Islet precursor cell (in vitro differentiated cells): ENCODE measurements at regions not wholly inside any gene's neighbourhood (a gene's known extent, or its start where the extent isn't known, plus 50 kb on each side); places are given as distances from the start of the nearest gene placed in this dataset.
"Not testable (repeated sequence)": the region's sequence is repeated elsewhere in the genome, so short reads cannot be mapped to it uniquely, and the experiment has no call there.

ENCODE experiments used
- DNase-seq: peaks from one replicate; pipeline ENCODE4 v3.0.0-alpha.2; 2018

GRCh38 chr1:222470252-222470805 lies 77.6 kb downstream of the HHIPL2 start:
- not testable (repeated sequence) for DNase-seq

GRCh38 chr1:222466150-222466865 lies 81.6 kb downstream of the HHIPL2 start:
- no peak for DNase-seq

GRCh38 chr1:222465211-222466041 lies 82.5 kb downstream of the HHIPL2 start:
- peak; percentile 97 for DNase-seq

- peak; percentile 57 for DNase-seq
These were observed 83.1 kb downstream of the HHIPL2 start for GRCh38 chr1:222464841-222465210.

GRCh38 chr1:222463059-222463730 lies 84.7 kb downstream of the HHIPL2 start:
- DNase-seq, result no peak

GRCh38 chr1:222462601-222463000 lies 85.3 kb downstream of the HHIPL2 start:
- no peak for DNase-seq

GRCh38 chr1:222461941-222462340 lies 86.0 kb downstream of the HHIPL2 start:
- peak; percentile 57 for DNase-seq

GRCh38 chr1:222459652-222460051 lies 88.3 kb downstream of the HHIPL2 start:
- no peak for DNase-seq

GRCh38 chr1:222457513-222457912 lies 90.4 kb downstream of the HHIPL2 start:
- DNase-seq, result no peak

- no peak for DNase-seq
These were observed 90.8 kb downstream of the HHIPL2 start for GRCh38 chr1:222457084-222457483.

- peak; percentile 91 for DNase-seq
These were observed 92.6 kb downstream of the HHIPL2 start for GRCh38 chr1:222455188-222455879.

- DNase-seq, result peak; percentile 63
These were observed 93.1 kb downstream of the HHIPL2 start for GRCh38 chr1:222454782-222455181.

GRCh38 chr1:222454186-222454585 lies 93.7 kb downstream of the HHIPL2 start:
- no peak for DNase-seq

- DNase-seq, result no peak
These were observed 95.9 kb downstream of the HHIPL2 start for GRCh38 chr1:222452031-222452430.

GRCh38 chr1:222443566-222443965 lies 104.3 kb downstream of the HHIPL2 start:
- DNase-seq, result no peak

GRCh38 chr1:222441066-222441465 lies 106.8 kb downstream of the HHIPL2 start:
- no peak for DNase-seq

GRCh38 chr1:222424826-222425225 lies 123.1 kb downstream of the HHIPL2 start:
- DNase-seq, result no peak

- no peak for DNase-seq
These were observed 126.5 kb downstream of the HHIPL2 start for GRCh38 chr1:222421380-222421779.

GRCh38 chr1:222420633-222421032 lies 127.3 kb downstream of the HHIPL2 start:
- DNase-seq, result no peak

GRCh38 chr1:222418654-222419053 lies 129.2 kb downstream of the HHIPL2 start:
- DNase-seq, result no peak

- DNase-seq, result no peak
These were observed 130.6 kb downstream of the HHIPL2 start for GRCh38 chr1:222417264-222417663.

GRCh38 chr1:222416001-222416791 lies 131.7 kb downstream of the HHIPL2 start:
- DNase-seq, result no peak
